Activated gamma-delta T cell treated with Interleukin-2 at 50 U/mL for 16 hours (primary cell): ENCODE measurements at regions not wholly inside any gene's neighbourhood (a gene's known extent, or its start where the extent isn't known, plus 50 kb on each side); places are given as distances from the start of the nearest gene placed in this dataset.

ENCODE experiments used
- DNase-seq: peaks from one replicate; pipeline ENCODE4 v3.0.0-alpha.2; 2020

DNA sequence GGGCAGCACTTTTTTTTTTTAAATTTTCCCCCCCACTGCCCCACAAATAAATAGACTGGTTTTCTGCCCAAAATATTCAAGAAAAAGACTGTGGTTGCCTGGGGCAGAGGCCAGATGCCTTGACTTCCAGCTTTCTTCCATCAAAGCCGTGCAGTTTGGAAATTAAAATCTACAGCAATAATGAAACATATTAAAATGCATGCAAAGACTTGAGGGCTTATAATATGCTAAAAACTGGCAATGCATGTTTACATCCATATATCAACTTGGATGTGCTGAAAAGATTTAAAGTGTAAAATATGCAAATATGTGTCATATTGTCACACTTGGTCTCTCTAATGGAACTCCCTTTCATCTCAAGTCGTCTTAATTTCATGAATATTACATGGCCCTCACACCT, 2036.2 kb upstream of the PIK3C3 start:
- DNase-seq = no peak

DNA sequence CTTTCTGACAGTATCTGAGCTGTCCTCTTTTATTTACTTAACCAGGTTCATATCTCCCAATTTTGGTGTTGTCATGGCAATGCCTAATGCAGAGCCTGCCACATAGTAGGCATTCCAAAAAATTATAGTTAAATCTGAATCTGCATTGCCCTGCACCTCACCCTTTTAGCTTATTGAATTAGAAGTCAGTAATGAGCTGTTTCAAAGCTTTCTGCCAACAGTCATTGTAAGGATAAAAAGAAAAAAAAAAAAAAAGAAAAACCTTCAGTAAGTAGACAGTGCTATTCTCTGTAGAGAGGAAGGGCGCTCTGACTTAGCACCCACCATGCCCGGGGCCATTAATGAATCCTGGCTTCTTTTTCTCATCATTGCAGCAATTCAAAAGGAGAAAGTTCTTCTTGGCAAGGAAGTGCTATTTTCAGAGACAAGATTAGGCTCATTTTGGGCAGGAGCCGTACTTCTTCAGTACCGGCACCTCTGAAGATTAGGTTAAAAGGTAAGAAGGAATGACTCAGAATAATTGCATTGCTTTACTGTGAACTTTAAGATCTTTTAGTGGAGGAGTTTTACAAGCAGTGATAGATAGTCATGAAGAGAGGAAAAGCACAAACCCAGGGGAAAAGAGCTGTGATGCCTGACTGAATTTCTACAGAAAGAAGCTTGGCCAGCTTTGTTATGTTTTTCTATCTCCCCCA, 2041.2 kb upstream of the PIK3C3 start:
- no peak for DNase-seq

DNA sequence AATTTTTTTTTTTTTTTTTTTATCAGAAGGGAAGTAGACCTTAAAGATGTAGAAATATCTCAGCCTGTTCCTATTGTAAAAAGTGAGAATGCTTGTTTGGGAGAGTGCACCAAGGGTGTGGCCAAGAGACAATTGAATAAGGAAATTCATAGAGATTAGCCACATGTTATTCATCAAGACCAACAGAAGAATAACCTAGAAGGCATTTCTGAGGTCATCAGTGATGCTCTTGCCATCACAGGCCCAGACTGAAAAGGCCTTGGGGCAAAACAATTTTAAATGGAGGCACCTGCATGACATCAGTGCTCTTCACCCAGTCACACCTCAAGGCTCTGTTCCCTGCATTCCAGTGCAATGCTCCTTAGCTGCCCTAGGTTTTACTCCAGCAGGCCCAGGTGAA, 2043.3 kb upstream of the PIK3C3 start:
- DNase-seq = no peak

DNA sequence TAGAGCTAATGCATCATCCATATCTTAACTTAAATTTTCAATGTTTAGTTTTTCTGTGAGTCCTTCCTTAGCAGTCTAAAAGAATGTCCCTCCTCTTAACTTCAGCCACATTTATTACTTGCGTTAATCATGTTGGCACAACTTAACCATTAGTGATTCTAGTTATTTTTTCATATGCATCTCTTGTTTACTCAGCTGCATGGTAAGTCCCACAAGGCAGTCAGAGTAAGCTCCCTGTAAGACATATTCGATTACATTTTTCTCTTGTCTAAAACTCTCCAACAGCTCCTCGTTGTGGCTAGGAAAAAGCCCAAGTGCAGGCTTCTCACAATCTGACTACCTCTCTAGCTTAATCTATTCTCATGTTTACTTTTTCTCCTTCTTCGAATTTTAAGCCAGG, 2045.3 kb upstream of the PIK3C3 start:
- DNase-seq = no peak

DNA sequence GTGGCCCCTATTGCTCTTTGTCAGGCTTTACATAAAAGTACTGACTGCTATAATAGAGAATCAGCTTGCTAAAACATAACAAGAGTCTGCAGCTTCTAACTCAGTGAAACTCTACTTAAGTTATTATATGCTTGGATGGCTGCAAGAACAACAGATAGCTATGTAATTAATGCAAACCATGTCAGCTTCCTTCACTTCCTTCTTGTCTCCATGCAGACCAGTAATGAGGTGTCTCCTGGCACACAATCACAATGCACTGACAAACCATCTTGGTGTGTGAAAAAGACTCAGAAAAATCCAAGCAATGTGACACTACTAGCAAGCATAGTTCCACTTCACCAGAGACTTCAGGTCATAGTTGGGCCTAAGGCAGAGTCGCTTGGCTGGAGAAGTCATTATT, 2068.9 kb upstream of the PIK3C3 start:
- DNase-seq = no peak

DNA sequence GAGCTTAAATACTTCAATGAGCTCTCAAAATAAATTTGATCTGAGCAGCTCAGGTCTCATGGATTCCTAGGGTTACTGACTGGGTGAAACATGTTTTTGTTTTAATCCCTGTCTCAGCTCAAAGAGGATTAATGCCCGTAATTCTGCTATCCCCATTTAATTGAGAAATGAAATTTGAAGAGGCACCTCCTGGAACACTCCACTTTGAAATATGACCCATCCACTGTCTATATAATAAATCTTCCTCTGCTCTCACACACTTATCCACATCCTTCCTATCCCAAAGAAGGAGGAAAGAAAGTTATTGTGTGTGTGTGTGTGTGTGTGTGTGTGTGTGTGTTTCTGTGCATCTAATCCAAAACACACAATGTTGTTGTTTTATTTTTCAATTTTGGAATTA, 2082.4 kb upstream of the PIK3C3 start:
- no peak for DNase-seq

DNA sequence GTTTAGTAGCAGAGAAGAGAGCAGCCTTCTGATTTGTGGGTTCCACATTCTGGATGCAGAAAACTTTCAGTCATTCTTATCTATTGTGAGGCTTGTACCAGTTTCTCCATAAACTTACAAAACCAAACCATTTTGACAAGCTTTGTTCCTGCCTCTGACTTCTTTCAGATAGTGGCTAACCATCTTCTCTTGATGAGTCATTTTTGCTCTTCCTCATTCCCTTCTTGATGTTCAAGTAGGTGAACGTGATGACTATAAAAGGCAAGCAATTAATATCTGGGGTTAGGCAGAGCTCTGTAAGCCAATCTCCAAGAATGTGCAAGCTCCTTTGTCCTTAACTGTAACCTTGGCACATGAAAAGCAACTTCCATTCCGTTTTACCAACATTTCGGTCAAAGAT, 2083.1 kb upstream of the PIK3C3 start:
- DNase-seq = no peak

DNA sequence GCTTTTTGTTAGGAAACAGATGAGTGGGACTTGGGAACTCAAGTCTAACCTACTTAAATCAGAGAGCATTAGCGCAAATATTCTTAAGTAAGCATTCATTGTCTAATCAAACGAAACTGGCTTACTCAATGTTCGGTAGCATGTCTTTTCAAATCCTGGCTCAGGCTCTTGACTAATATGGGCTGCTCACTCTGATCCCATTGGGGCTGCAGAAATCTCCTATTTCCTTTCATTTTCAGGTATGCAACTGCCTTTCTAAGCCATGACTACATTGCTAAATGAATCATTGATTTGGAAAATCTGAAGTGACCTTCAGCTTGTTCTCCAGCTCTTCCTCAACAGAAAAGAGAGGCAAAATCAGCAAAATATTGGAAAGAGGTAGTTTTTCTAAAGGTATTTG, 2084.4 kb upstream of the PIK3C3 start:
- DNase-seq = no peak

DNA sequence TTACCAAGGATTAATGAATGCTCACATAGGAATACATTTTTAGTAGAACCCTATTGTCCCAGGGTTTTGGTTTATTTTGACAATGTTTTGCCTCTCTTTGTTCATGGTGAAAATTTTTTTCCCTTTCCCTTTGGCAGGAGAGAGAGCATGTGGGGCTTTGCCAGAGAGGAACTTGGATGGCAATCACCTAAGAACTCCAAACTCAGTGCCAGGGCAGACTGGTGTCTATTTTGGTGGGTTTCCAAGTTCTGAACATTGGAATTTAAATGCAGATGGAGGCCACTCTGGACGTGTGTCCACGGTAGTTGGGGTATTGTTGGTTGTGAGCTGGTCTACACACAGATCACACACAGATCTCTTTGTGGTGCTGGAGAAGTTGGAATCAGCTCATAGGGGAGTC, 2091.1 kb upstream of the PIK3C3 start:
- DNase-seq = no peak

DNA sequence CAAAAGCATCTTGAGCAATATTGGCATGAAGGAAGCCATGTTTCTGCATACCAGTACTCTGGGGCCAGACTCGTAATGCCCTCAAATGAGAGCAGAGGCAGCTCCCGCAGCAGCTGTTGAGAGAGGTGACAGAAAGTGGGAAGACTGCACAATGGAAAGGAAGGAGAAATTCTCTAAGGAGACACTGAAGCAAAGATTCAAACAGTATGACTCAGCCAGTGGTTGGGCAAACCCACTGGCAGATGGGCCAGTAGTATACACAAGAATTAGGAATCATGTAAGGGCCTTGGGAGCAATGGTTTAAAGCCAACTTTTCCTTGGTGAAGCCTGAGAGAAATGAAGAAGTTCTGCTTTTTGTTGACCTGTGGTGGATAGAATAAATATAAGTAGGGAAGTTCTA, 2092.7 kb upstream of the PIK3C3 start:
- no peak for DNase-seq

DNA sequence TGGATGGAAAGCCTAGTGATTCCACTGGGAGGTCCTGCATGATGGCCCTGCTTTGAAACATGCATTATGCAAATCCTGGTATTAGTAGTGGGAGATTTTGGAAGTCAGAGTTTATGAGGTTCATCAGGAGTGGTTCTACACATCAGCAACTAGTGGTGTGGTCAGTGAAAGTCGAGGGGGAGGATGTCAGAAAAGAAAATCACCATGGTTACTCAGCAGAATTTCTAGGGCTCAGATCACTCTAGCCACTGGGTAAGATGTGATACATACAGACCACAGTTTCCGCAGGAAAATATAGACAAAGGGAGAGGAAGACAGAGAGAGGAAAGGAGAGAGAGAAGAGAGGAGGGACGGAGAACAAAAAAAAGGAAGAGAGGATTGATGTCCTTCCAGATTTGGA, 2100.7 kb upstream of the PIK3C3 start:
- no peak for DNase-seq

DNA sequence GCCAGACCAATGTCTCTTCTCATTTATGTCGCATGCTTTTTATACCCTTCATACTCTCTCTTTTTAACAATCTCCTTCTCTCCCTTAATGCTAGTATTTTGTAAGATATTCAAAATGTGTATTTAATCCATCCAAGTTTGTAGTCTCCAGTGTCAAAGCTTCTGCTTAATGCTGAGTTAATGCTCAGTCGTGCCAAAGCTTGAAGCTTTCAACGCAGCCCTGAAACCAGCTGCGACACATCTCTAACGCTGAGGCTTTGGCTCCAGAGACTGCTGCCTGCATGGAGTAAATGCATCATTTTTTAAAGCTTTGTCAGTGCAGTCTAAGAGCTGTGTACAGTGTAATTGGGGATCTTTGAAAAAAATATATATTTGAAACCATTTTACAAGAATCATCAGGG, 2108.8 kb upstream of the PIK3C3 start:
- DNase-seq = no peak

DNA sequence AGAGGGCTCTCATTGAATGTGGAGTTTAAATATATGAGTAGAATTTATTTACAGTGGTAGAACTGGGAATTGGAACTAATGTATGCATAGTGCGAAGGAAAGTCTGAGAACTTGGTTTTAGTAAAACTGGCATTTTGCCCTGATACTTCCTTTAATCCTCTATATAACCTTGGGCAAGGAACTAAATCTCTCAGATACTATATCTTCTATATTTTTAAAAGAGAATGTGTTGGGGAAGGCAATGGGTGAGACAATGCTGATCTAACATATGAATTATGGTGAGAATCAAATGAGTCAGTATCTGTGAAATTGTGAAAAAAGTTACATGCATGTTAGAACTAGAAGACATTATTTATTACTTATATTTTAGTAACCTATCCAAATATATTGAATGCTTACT, 2109.4 kb upstream of the PIK3C3 start:
- DNase-seq = no peak

DNA sequence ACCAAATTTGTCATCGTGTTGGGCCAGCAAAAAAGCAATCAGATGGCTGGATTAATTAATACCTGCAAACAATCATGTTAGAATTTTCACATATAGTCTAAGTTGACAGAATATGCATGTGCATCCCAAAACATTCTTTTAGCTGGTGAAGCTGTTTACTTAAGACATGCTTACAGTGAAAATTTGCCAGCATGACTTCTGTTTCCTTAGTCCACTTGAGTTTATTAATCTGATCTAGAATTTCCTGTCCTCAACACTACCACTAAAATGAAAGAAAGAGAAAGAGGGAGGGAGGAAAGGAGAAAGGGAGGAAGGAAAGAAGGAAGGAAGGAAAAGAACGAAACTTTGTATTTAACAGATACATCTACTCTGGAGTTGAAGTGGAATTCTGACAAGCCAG, 2109.9 kb upstream of the PIK3C3 start:
- no peak for DNase-seq

DNA sequence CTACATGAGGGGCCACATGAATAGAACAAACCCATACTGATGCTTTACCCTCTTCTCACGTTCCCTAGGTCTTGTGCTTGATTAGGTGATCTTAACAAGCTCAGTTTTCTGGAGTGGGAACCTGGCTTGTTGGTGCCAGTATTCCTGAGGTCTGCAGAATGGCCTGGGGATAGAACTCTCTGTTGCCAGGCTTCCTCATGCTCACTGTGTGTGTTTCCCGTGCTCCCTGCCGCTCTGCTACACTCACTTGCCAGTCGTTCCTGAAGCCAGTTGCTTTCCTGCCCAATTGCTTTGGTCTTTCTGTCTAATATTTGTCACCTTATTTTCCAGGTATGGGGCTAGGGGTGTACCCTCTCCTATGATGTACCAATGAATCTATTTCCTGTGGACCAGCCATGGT, 2111.5 kb upstream of the PIK3C3 start:
- no peak for DNase-seq

DNA sequence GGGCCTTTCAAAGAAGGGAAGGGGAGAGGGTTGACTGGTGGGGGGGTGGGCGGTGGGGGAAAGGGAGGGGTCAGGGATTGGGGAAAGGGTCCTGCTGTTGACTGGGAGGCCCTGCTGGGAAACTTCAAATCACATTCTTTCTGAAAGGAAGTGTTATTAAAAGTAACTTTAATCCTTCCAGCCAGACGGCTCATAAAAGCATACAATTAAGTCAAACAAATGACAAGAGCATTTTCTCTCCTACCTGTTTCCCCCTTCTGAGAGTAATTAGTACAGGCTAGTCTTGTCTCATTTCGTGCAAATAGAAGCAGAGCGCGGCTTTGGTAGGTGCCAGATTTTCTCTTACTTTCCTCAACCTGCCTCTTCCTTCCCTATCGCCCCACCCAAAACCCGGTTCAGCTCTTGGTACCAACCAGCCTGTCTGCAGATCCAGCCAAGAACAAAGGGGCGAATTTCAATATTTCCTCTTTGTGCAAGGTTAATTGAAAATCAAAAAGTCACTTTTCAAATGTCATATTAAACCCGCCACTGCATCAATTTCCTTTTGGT, 2112.6 kb upstream of the PIK3C3 start:
- DNase-seq = no peak

DNA sequence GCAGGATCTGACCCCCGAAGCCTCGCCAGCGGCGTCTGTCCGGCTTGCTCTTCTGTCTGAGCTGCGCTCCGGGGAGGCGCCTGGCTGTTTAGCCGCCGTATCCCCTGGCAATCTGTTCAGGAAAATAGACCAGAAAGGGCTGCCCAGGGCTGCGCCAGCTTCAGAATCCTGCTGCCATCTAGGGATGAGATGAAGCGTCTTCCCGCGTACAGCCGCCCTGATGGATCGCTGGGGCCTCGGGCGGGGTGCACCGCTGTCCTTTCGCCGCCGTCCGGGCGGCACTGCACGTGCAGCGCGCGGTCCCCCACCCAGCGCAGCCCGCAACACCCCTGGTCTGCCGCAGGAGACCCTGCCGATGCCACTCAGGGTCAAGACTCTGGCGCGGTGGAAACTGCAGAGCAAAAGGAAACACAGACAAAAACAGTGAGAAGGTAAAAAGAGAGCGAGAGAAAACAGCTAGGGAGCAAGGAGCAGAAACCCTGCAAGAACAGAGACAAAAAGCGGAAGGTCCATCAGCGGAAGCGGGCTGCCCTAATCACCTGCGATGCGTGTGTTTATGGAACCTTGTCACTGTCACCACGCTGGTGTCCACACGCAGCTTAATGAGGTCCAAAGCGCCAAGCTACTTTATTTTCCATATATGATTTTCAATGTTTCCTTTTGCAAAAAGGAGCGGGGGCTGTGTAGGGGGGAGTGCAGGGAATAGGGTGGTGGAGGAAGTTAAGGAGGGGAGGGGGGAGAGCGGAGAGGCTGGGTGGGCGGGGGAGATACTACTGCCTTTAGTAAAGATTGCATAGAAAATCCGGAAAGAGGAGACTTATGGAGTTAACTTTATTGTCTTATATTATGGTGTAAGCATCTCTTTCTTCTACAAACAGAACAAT, 2113.3 kb upstream of the PIK3C3 start:
- DNase-seq = no peak

DNA sequence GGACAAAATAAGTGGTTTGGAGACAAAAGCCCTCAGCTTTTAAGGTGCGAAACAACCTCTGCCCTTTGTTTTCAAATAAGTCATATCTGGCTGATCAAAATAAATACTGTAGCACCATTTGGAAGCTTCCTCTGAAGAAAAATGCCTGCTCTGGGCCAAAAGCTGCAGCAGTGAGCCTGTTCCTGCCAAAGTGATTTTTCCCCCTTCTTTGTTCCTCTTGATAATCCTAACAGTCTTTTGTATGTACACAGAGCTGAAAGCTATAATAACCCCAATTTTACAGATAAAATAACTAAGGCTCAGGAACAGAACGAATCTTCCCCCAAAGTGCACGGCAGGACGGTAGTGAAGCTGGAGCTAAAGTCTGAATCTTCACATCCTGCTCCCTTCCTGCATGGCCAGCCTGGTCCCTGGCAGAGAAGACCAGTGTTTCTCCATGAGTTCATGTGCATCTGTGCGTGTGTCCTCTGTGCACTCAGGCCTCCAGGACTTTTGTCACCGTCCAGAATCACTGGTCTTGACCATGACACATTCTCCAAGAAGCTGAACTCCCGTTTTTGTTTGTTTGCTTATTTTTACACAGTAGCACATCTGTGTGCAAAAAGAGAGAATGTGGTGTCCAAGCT, 2114.1 kb upstream of the PIK3C3 start:
- DNase-seq = no peak

DNA sequence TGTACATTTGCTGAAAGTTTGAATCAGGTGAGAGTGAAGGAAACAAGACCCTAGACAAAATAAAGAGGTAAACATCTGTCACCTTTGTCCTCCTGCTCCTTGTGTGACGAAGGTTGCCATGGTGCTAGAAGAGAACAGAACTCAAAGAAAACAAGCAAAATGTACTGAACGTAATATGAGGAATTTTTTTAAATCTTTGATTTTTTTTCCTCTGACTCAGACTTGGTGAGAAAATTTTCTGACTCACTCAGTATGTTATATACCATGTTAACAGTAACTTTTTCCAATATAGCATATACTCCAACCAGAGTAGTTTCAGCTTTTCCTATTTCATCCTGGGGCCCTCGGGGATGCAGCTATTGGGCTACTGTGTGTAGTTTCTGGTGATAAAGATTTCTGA, 2114.6 kb upstream of the PIK3C3 start:
- no peak for DNase-seq

DNA sequence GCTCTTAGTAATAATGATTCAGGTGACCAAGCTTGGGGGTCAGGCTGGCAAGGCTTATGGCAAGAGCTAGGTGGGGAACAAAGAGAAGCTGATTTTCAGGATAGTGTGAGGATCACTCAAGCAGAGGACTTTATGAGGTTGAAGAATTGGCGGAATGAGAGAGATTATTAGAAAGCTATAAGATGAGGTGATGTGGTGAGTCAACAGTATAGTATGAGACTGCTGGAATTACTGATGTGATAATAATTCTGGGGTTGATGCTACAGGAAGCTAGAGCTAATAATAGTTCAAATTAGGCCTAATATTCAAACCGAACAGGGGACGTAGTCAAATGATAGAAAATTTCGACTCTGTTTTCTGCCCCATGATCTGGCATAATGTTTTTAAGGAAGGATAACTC, 2115.3 kb upstream of the PIK3C3 start:
- no peak for DNase-seq

DNA sequence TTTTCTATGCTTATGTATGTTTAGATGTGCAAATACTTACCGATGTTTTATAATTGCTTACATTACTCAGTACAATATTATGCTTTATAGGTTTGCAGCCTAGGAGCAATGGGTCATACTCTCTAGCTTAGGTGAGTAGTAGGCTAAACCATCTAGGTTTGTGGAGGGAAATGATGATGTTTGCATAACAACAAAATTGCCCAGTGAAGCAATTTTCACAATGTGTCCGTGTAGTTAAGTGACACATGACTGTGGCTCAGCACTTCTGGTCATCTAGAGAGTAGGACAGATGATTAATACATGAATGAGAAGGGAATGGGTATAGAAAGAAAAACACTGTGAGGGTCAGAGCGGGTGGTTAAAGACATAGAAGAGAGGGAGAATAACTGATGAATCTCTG, 2116.2 kb upstream of the PIK3C3 start:
- DNase-seq = no peak

DNA sequence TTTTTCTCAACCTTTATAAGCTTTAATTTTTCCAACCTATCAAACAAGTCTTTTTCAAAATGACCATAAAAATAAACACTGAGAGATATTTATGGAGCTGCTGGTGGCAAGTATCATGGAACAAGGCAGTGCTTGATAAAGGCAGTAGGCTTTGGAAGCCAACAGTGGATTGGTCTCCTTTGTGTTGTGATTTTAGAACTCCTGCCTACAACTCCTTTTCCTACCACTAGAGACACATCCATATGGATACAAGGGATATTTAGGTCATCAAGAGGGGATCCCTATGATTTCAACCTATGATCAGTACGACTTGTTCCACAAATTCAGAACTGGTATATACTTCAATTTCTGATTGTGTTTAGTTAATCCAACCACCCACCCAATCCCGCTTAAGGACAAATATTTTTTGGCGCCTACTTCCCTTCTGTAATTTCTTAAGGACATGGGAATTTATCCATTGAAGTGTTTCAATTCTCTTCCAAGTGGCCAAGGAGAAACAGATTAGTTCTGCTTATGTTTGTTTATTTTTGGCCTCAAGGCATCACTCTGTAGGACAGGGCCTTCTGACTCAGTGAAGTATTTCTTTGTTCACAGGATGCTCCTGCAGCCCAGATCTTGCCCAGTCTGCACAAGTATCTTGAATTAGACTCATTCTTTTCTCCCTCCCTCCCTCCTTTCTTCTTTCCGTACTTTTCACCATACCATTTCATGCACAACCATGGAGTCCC, 2119.6 kb upstream of the PIK3C3 start:
- DNase-seq = no peak

DNA sequence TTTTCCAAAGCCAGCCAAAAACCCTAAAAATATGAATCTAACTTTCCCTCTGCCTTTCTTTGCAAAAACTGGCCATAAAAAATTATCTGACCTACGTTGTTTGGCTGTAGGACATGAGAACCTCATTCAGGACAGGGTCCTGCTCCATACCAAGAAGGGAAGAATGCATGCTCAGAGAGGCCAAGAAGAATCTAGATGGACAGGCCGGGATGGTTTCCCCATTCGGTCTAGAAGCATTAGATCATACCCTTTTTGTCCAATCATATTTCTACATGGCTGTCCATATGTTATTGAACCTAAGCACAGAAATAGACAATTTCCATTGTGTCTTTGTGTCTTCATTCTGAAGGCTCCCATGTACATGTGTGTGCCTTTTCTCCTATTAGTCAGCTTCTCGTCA, 2120.4 kb upstream of the PIK3C3 start:
- DNase-seq = no peak
